ENCODE measurements at regions not wholly inside any gene's neighbourhood (a gene's known extent, or its start where the extent isn't known, plus 50 kb on each side); places are given as distances from the start of the nearest gene placed in this dataset.
"Not testable (repeated sequence)": the region's sequence is repeated elsewhere in the genome, so short reads cannot be mapped to it uniquely, and the experiment has no call there.

- Mint-ChIP-seq H3K27me3 (no peaks in the 10 kb centered on the region), H3K36me3 (no peaks in the 10 kb centered on the region), H3K4me1 (no peaks in the 10 kb centered on the region), H3K4me3 (no peak overlapping the region), H3K27ac (no peak overlapping the region), H3K9me3 (peaks cover 0 to 10% (median 2%) of the 10 kb centered on the region in 9 donors)
- DNase-seq (no peak), ATAC-seq (no peak)
- POLR2A ChIA-PET, result no interaction called here
Observed at GRCh38 chr2:49702740-49703139, 548.4 kb upstream of the FSHR start.

DNA sequence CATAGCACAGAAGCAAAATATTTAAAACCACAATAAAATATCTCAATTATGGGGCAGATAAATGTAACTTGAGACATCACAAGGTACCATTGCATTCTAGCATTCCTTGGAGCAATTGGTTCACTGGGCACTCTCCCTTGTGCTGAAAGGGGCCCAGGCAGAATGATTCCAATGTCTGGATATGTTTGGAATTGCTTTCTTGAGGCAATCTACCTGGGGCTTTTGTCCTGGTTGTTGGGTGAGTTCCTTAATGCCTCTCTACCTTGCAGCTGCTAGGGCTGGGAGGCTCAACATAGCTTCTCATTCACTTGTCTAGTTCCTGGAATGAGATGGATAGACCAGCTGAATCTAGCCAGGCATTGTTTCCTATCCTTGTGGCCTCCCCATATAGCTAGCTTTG lies 539.6 kb upstream of the FSHR start:
- H3K27me3 Mint-ChIP-seq, result no peaks in the 10 kb centered on the region
- ATAC-seq, result no peak
- peaks cover 0 to 11% (median 6%) of the 10 kb centered on the region in 9 donors for H3K9me3 Mint-ChIP-seq
- no peaks in the 10 kb centered on the region for H3K36me3 Mint-ChIP-seq
- DNase-seq, result no peak
- no peak overlapping the region for H3K27ac Mint-ChIP-seq
- no peak overlapping the region for H3K4me3 Mint-ChIP-seq
- POLR2A ChIA-PET, result no interaction called here
- no peaks in the 10 kb centered on the region for H3K4me1 Mint-ChIP-seq

DNA sequence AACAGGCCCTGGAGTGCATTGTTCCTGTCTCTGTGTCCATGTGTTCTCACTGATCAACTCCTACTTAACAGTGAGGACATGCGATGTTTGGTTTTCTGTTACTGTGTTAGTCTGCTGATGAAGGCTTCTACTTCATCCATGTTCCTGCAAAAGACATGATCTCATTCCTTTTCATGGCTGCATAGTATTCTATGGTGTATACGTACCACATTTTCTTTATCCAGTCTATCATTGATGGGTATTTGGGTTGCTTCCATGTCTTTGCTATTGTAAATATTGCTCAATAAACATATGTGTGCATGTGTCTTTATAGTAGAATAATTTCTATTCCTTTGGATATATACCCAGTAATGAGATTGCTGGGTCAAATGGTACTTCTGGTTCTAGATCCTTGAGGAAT lies 537.7 kb upstream of the FSHR start:
- DNase-seq, H3K36me3 Mint-ChIP-seq, H3K4me1 Mint-ChIP-seq, H3K27ac Mint-ChIP-seq, H3K4me3 Mint-ChIP-seq, POLR2A ChIA-PET, H3K27me3 Mint-ChIP-seq, ATAC-seq: not testable (repeated sequence)
- H3K9me3 Mint-ChIP-seq, result peaks cover 0 to 11% (median 6%) of the 10 kb centered on the region in 9 donors

DNA sequence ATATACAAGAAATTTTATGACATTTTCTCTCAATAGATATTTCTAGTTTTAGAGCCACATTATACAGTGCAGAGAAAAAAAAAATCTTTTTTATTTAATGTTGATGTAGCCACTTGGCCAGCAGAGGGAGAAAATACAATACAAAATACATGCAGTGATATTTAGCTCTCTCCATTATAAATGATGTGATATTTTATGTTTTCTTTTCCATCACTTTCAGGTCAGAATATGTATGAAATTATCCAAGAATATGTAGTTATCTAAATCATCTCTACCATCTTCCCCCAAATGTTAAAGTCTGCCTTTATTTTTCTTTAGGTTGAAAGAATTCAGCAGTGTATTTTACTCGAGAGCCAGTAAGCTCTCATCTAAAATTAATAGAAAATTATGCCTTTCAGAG lies 533.6 kb upstream of the FSHR start:
- Mint-ChIP-seq H3K4me1 (no peaks in the 10 kb centered on the region), H3K9me3 (peaks cover 0 to 18% (median 6%) of the 10 kb centered on the region in 9 donors), H3K36me3 (no peaks in the 10 kb centered on the region), H3K27ac (no peak overlapping the region), H3K27me3 (no peaks in the 10 kb centered on the region), H3K4me3 (no peak overlapping the region)
- POLR2A ChIA-PET, result no interaction called here
- no peak for ATAC-seq
- no peak for DNase-seq

GRCh38 chr2:49686897-49687442 lies 532.7 kb upstream of the FSHR start:
- no peaks in the 10 kb centered on the region for H3K36me3 Mint-ChIP-seq
- no peaks in the 10 kb centered on the region for H3K27me3 Mint-ChIP-seq
- H3K27ac Mint-ChIP-seq, result no peak overlapping the region
- POLR2A ChIA-PET, result no interaction called here
- no peak overlapping the region for H3K4me3 Mint-ChIP-seq
- no peak for DNase-seq
- no peaks in the 10 kb centered on the region for H3K4me1 Mint-ChIP-seq
- ATAC-seq, result no peak
- peaks cover 0 to 9% (median 2%) of the 10 kb centered on the region in 9 donors for H3K9me3 Mint-ChIP-seq

DNA sequence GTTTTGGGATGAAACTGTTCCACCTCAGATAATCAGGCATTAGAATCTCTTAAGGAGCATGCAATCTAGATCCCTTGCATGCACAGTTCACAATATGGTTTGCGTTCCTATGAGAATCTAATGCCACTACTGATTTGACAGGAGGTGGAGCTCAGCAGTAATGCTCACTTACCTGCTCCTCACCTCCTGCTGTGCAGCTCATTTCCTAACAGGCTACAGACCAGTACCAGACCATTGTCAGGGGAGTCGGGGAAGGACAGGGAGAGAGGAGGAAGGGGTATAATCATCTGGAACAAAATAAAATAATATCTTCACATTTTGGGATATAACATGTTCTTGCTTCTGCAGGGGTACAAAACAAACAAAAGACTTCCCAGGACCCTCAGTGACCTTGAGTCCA lies 532.0 kb upstream of the FSHR start:
- no peak for ATAC-seq
- no peaks in the 10 kb centered on the region for H3K27me3 Mint-ChIP-seq
- H3K36me3 Mint-ChIP-seq, result no peaks in the 10 kb centered on the region
- no peak overlapping the region for H3K4me3 Mint-ChIP-seq
- POLR2A ChIA-PET, result no interaction called here
- peaks cover 0 to 9% (median 0%) of the 10 kb centered on the region in 9 donors for H3K9me3 Mint-ChIP-seq
- H3K4me1 Mint-ChIP-seq, result no peaks in the 10 kb centered on the region
- H3K27ac Mint-ChIP-seq, result no peak overlapping the region
- no peak for DNase-seq

GRCh38 chr2:49677227-49677626 lies 522.9 kb upstream of the FSHR start:
- Mint-ChIP-seq H3K27me3 (peaks cover 0 to 1% (median 0%) of the 10 kb centered on the region in 5 donors), H3K36me3 (no peaks in the 10 kb centered on the region), H3K9me3 (peaks cover 0 to 7% (median 0%) of the 10 kb centered on the region in 9 donors), H3K4me3 (no peak overlapping the region), H3K4me1 (no peaks in the 10 kb centered on the region), H3K27ac (no peak overlapping the region)
- POLR2A ChIA-PET, result no interaction called here
- ATAC-seq, result no peak
- DNase-seq, result no peak

GRCh38 chr2:49664827-49665226 lies 510.5 kb upstream of the FSHR start:
- Mint-ChIP-seq H3K36me3 (no peaks in the 10 kb centered on the region), H3K27me3 (no peaks in the 10 kb centered on the region), H3K4me3 (no peak overlapping the region), H3K9me3 (peaks cover 0 to 22% (median 2%) of the 10 kb centered on the region in 9 donors), H3K4me1 (no peaks in the 10 kb centered on the region), H3K27ac (no peak overlapping the region)
- no peak for DNase-seq
- POLR2A ChIA-PET, result no interaction called here
- ATAC-seq, result no peak

DNA sequence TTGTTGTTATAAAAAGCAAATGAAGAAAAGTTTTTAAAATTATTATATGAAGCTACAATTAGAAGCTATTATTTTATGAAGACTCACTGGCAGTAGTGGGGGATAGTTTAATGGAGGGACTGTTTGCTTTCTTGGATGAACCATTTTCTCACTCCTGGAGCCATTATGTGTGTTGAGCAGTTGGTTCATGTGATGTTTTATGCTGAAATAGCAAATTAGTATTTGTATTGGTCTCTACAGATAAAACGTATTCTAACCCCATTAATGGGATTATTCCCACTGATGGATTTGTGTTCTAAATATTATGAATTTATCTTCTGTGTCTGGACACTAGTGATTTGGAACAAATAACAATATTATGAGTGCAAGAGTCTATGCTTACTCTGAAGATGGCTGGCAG lies 507.5 kb upstream of the FSHR start:
- Mint-ChIP-seq H3K36me3 (no peaks in the 10 kb centered on the region), H3K4me3 (no peak overlapping the region)
- no peak for ATAC-seq

GRCh38 chr2:49656853-49657252 lies 502.5 kb upstream of the FSHR start:
- no peak overlapping the region for H3K27ac Mint-ChIP-seq
- ATAC-seq, result no peak
- no peak overlapping the region for H3K4me3 Mint-ChIP-seq
- H3K36me3 Mint-ChIP-seq, result no peaks in the 10 kb centered on the region
- no peaks in the 10 kb centered on the region for H3K4me1 Mint-ChIP-seq
- peaks cover 0 to 22% (median 3%) of the 10 kb centered on the region in 9 donors for H3K9me3 Mint-ChIP-seq
- H3K27me3 Mint-ChIP-seq, result no peaks in the 10 kb centered on the region
- no peak for DNase-seq
- POLR2A ChIA-PET, result no interaction called here

More for the DNA sequence above, 507.5 kb upstream of the FSHR start:
- H3K9me3 Mint-ChIP-seq, result peaks cover 0 to 22% (median 3%) of the 10 kb centered on the region in 9 donors
- POLR2A ChIA-PET, result no interaction called here
- DNase-seq, result no peak
- no peaks in the 10 kb centered on the region for H3K27me3 Mint-ChIP-seq
- H3K4me1 Mint-ChIP-seq, result no peaks in the 10 kb centered on the region
- no peak overlapping the region for H3K27ac Mint-ChIP-seq

- ATAC-seq (no peak), DNase-seq (no peak)
- POLR2A ChIA-PET, result no interaction called here
- no peak overlapping the region for H3K27ac Mint-ChIP-seq
- H3K27me3 Mint-ChIP-seq, result no peaks in the 10 kb centered on the region
- H3K4me1 Mint-ChIP-seq, result no peaks in the 10 kb centered on the region
- H3K9me3 Mint-ChIP-seq, result peaks cover 2 to 22% (median 9%) of the 10 kb centered on the region in 9 donors
- H3K36me3 Mint-ChIP-seq, result no peaks in the 10 kb centered on the region
- no peak overlapping the region for H3K4me3 Mint-ChIP-seq
Observed at GRCh38 chr2:49643149-49643548, 488.8 kb upstream of the FSHR start.

- Mint-ChIP-seq H3K4me3 (no peak overlapping the region), H3K36me3 (no peaks in the 10 kb centered on the region), H3K9me3 (peaks cover 0 to 24% (median 4%) of the 10 kb centered on the region in 9 donors), H3K27ac (no peak overlapping the region), H3K27me3 (no peaks in the 10 kb centered on the region), H3K4me1 (no peaks in the 10 kb centered on the region)
- no peak for ATAC-seq
- no peak for DNase-seq
- POLR2A ChIA-PET, result no interaction called here
Observed at GRCh38 chr2:49640630-49641029, 486.3 kb upstream of the FSHR start.

DNA sequence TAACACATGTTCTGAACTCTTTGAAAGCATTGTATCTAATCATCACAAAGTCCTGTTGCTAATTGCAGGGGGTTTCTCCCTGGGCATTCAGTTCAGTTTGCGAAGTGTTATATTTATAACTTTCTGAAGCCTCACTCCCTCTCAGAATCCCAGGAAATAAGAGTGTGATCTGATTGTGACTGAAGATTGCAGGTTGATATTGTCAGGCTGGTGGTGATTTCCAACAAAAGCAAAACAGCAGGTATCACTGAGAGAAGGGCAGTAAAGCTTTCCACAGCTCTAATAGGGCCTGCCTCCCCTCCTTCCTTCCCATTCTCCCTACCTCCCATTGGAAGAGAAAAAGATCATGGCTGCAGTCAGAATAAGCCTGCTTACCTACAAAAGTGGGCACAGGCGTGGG lies 466.7 kb upstream of the FSHR start:
- no peak for ATAC-seq
- Mint-ChIP-seq H3K9me3 (peaks cover 0 to 3% (median 0%) of the 10 kb centered on the region in 9 donors), H3K27ac (no peak overlapping the region), H3K36me3 (no peaks in the 10 kb centered on the region), H3K27me3 (no peaks in the 10 kb centered on the region), H3K4me1 (no peaks in the 10 kb centered on the region), H3K4me3 (no peak overlapping the region)
- POLR2A ChIA-PET, result no interaction called here
- no peak for DNase-seq

DNA sequence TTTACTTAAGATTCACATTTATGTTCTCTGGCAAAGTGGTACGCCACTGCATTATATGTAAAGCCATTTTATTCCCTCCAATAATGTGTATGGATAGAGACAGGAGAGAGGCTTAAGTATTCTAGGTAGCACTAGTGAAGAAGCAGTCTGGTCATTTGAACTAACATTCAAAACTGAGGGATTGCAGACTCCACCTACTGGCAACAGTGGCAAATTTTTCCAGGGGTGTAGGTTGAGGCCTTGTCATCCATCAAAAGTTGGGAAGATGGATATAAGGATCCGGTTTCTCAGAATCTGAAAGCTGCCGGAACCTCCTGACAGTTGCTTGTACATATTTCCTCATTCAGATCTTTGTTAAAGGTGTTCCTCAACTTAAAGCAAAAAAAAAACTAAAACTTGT lies 465.5 kb upstream of the FSHR start:
- no peak for DNase-seq
- peaks cover 0 to 5% (median 0%) of the 10 kb centered on the region in 9 donors for H3K9me3 Mint-ChIP-seq
- H3K27ac Mint-ChIP-seq, result no peak overlapping the region
- no peaks in the 10 kb centered on the region for H3K27me3 Mint-ChIP-seq
- H3K4me3 Mint-ChIP-seq, result no peak overlapping the region
- no peaks in the 10 kb centered on the region for H3K36me3 Mint-ChIP-seq
- no peak for ATAC-seq
- POLR2A ChIA-PET, result no interaction called here
- H3K4me1 Mint-ChIP-seq, result no peaks in the 10 kb centered on the region

Measured in naive thymus-derived CD8-positive, alpha-beta T cell (primary cell).